Fibroblast of the aortic adventitia (primary cell): ENCODE measurements at regions not wholly inside any gene's neighbourhood (a gene's known extent, or its start where the extent isn't known, plus 50 kb on each side); places are given as distances from the start of the nearest gene placed in this dataset.
A peak's percentile ranks its signal among the peaks of the same experiment; 100 is the strongest.

Source experiments
- DNase-seq: peaks from one replicate; pipeline ENCODE4 v3.0.0-alpha.2; 2010; ENCODE audit warnings: low read depth
- H3K4me3 ChIP-seq: 2 replicates; pipeline ENCODE4 v1.5.1; 2011; ENCODE audit warnings: low read depth, mild to moderate bottlenecking, control low read depth, low read length, moderate library complexity
- TF ChIP-seq, protein P1 (sequence below): IDR thresholded peaks from 2 replicates; pipeline ENCODE4 v1.5.1; 2011; ENCODE audit warnings: mild to moderate bottlenecking, low read length, control low read depth, inconsistent platforms; ENCODE audit not compliant: insufficient read depth

DNA sequence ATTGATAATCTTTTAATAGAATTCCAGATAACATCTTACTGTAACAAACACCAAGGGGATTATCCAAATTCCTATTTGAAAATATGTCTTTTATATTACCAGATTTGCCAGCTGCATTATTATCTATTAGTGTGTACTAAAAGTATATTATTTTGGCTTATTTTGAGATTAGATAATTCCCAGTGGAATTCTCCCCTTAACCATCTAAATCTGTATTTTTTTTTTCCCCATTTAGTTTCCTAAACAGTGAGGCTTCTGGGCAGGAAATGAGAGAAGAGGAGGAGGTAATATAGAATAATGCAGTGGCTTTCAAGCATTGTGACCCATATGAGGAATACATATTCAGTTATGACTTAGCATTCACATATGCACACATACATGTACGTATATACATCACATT, 53.5 kb upstream of the ABL1 start:
- DNase-seq, result no peak
- TF ChIP-seq, protein P1, sequence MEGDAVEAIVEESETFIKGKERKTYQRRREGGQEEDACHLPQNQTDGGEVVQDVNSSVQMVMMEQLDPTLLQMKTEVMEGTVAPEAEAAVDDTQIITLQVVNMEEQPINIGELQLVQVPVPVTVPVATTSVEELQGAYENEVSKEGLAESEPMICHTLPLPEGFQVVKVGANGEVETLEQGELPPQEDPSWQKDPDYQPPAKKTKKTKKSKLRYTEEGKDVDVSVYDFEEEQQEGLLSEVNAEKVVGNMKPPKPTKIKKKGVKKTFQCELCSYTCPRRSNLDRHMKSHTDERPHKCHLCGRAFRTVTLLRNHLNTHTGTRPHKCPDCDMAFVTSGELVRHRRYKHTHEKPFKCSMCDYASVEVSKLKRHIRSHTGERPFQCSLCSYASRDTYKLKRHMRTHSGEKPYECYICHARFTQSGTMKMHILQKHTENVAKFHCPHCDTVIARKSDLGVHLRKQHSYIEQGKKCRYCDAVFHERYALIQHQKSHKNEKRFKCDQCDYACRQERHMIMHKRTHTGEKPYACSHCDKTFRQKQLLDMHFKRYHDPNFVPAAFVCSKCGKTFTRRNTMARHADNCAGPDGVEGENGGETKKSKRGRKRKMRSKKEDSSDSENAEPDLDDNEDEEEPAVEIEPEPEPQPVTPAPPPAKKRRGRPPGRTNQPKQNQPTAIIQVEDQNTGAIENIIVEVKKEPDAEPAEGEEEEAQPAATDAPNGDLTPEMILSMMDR, result no peak
- peak overlapping the region; percentile 56 for H3K4me3 ChIP-seq

GRCh38 chr9:130782886-130783530, 52.0 kb upstream of the ABL1 start:
- TF ChIP-seq, protein P1, result no peak
- H3K4me3 ChIP-seq, result no peak overlapping the region
- peak; percentile 39 for DNase-seq

- no peak for DNase-seq
- TF ChIP-seq, protein P1, result no peak
- no peak overlapping the region for H3K4me3 ChIP-seq
These were observed 50.0 kb upstream of the ABL1 start for GRCh38 chr9:130785053-130785452.
